GM04503 (cell line): ENCODE measurements at regions not wholly inside any gene's neighbourhood (a gene's known extent, or its start where the extent isn't known, plus 50 kb on each side); places are given as distances from the start of the nearest gene placed in this dataset.
"Not testable (repeated sequence)": the region's sequence is repeated elsewhere in the genome, so short reads cannot be mapped to it uniquely, and the experiment has no call there.

Experiments
- DNase-seq: peaks from one replicate; pipeline ENCODE4 v3.0.0-alpha.2; 2012; ENCODE audit warnings: low read depth

DNA sequence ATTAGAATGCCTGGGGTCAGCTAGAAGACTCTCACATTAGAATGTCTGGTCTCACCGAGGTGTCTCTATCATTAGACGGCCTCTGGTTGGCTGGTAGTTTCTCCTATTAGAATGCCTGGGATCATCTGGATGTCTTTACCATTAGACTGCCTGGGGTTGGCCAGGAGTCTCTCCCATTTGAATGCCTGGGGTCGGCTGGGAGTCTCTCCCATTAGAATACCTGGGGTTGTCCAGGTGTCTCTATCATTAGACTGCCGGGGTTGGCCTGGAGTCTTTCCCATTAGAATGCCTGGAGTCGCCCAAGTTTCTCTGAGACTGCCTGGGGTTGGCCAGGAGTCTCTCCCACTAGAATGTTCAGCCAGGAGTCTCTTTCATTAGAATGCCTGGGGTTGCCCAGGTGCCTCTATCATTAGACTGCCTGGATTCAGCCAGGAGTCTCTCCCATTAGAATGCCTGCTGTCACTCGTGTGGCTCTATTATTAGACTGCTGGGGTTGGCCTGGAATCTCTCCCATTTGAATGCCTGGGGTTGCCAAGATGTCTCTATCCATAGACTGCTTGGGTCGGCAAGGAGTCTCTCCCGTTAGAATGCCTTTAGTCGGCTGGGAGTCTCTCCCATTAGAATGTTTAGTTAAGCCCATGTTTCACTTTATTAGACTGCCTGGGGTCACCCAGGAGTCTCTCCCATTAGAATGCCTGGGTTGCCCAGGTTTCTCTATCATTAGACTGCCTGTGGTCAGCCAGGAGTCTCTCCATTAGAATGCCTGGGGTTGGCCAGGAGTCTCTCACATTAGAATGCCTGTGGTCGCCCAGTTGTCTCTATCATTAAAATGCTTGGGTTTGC lies 1467.8 kb downstream of the UQCRFS1 start:
- peak; percentile 16 for DNase-seq

- DNase-seq, result no peak
Measured at GRCh38 chr19:27742041-27742440, 1470.9 kb downstream of the UQCRFS1 start.

- DNase-seq, result no peak
Measured at GRCh38 chr19:27741236-27741635, 1471.7 kb downstream of the UQCRFS1 start.

GRCh38 chr19:27740396-27740795 lies 1472.6 kb downstream of the UQCRFS1 start:
- DNase-seq, result no peak

- no peak for DNase-seq
Measured at GRCh38 chr19:27738569-27739193, 1474.3 kb downstream of the UQCRFS1 start.

GRCh38 chr19:27736225-27736624 lies 1476.7 kb downstream of the UQCRFS1 start:
- no peak for DNase-seq

- DNase-seq, result no peak
Measured at GRCh38 chr19:27735314-27735713, 1477.6 kb downstream of the UQCRFS1 start.

GRCh38 chr19:27734496-27735220 lies 1478.3 kb downstream of the UQCRFS1 start:
- no peak for DNase-seq

- DNase-seq, result no peak
Measured at GRCh38 chr19:27733551-27734266, 1479.2 kb downstream of the UQCRFS1 start.

GRCh38 chr19:27729332-27729731 lies 1483.6 kb downstream of the UQCRFS1 start:
- DNase-seq, result no peak

- no peak for DNase-seq
Measured at GRCh38 chr19:27722625-27723024, 1490.3 kb downstream of the UQCRFS1 start.

GRCh38 chr19:27720155-27720554 lies 1492.8 kb downstream of the UQCRFS1 start:
- no peak for DNase-seq

GRCh38 chr19:27719034-27719433 lies 1493.9 kb downstream of the UQCRFS1 start:
- no peak for DNase-seq

GRCh38 chr19:27718234-27718633 lies 1494.7 kb downstream of the UQCRFS1 start:
- DNase-seq, result no peak

DNA sequence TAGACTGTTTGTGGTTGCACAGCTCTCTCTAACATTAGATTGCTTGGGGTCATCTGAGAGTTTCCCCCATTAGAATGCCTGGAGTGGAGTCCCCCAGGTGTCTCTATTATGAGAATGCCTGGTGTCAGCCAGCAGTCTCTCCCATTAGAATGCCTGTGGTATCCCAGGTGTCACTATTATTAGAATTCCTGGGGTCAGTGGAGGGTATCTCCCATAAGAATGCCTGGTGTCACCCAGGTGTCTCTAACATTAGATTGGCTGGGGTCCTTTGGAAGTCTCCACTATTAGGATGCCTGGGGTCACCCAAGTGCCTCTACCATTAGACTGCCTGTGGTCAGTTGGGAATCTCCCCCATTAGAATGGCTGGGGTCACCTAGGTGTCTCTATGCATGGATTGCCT lies 1495.1 kb downstream of the UQCRFS1 start:
- DNase-seq, result no peak

GRCh38 chr19:27716922-27717321 lies 1496.0 kb downstream of the UQCRFS1 start:
- no peak for DNase-seq

DNA sequence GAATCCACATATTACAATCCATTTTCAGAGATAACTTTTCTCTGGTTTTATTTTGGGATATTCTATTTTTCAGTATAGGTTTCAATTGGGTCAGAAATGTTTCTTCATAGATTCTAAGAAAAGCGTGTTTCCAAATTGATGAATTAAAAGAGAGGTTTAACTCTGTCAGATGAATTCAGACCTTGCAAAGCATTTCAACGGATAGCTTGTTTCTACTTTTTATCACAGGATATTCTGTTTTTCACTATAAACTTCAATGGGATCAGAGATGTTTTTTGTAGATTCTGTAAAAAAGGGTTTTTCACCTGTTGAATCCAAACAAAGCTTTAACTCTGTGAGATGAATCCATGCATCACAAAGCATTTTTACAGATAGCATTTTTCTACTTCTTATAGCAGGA lies 1498.1 kb downstream of the UQCRFS1 start:
- no peak for DNase-seq

DNA sequence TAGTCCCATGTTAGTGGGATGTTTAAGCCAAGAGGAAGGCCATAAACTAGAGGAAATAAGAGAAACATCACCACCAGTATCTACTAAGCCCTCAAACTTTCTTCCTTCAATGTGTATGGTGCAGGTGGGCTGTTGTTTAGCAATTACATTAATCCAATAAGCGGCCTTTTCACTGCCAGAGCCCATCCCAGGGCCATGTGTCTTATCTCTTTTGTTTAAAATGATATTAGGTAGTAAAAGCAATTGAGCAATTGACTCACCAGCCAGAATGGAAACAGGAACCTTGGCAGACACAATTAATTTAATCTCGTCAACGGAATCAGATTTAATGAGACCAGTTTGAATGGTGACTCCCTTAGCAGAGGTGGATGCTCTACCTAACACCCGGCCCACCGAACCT lies 1503.5 kb downstream of the UQCRFS1 start:
- DNase-seq, result no peak

- DNase-seq, result not testable (repeated sequence)
Measured at GRCh38 chr19:27708986-27709385, 1504.0 kb downstream of the UQCRFS1 start.

GRCh38 chr19:27707026-27707425 lies 1505.9 kb downstream of the UQCRFS1 start:
- not testable (repeated sequence) for DNase-seq

- no peak for DNase-seq
Measured at GRCh38 chr19:27705896-27706295, 1507.1 kb downstream of the UQCRFS1 start.

DNA sequence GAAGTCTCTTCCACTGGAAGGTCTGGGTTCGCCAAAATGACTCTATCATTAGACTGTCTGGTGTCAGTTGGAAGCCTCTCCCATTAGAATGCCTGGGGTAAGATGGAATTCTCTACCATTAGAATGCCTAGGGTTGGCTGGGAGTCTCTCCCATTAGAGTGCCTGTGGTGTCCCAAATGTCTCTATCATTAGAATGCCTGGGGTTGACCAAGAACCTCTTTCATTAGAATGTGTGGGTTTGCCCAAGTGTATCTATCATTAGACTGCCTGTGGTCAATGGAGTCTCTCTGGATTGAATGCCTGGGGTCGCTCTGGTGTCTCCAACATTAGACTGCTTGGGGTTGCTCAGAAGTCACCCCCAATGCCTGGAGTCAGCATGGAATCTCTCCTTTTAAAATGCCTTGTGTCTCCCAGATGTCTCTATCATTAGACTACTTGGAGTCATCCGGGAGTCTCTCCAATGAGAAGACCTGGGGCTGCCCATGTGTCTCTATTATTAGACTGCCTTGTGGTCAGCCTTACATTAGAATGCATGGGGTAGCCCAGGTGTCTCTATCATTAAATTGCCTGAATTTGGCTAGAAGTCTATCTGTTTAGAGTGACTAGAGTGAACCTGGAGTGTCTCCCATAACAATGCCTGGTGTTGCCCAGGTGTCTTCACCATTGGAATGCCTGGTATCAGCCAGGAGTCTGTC lies 1518.4 kb downstream of the UQCRFS1 start:
- no peak for DNase-seq
